GM21390 (cell line): ENCODE measurements at regions not wholly inside any gene's neighbourhood (a gene's known extent, or its start where the extent isn't known, plus 50 kb on each side); places are given as distances from the start of the nearest gene placed in this dataset.

Experiments used
- ATAC-seq: cut with Tn5 transposase; IDR thresholded peaks from one replicate; pipeline ENCODE4 v1.9.1; 2021; ENCODE audit not compliant: unreplicated experiment

DNA sequence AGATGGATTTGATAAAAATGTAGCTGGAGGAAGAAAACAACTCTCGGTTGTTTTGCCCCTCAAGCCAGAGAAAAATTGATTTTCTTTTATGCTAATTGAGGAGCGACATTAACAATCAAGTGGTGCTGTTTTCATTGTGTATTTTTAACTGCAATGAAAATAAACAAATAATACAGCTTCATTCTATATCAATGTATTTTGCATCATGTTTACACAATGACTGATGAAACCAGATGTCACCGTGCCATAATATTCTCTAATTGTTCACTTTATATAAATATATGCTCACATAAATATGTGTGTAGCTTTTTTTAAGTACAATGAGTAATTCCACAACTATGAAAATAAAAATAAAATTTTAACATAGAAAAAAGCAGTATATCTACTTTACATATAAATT, 139.0 kb upstream of the PRDM9 start:
- ATAC-seq: no peak

DNA sequence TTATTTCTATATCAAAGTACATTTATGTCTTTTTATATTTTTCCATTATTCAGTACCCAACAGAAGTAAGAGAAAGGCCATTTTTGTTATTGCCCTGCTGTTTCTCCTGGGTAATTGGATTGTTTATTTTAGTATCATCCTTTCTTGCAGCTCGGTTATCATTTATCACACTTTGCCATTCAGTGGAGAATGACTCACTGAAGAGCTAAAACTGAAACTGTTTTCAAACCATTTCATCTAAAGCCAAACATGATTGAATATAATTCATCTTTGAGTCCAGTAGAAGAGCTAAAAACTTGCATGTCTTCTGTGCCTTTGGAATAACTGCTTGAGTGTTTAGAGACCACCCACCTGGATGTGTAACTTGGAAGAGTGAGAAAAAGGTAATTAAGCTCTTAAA, 139.5 kb upstream of the PRDM9 start:
- ATAC-seq: no peak

DNA sequence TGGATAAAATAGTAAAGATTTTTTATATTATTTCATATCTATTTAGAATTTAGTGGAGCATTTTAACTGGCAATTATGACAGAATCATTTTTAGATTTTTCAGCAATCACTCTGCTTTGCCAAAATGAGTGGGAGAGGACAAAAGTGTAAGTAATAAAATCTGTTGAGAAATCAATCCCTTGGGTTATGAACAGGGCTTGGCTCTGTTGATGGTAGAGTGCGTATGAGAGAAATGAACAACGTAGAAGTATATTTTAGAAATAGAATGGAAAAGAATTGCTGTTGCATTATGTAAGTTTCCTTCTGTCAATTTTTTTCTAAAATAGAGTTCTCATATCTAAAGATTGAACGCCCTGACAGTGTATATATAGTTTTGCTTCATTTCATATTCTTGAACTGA, 154.1 kb upstream of the PRDM9 start:
- ATAC-seq: no peak

GRCh38 chr5:23352446-23352845, 155.0 kb upstream of the PRDM9 start:
- no peak for ATAC-seq

GRCh38 chr5:23343121-23343520, 164.3 kb upstream of the PRDM9 start:
- no peak for ATAC-seq

- ATAC-seq: no peak
Observed at GRCh38 chr5:23332650-23333251, 174.7 kb upstream of the PRDM9 start.

DNA sequence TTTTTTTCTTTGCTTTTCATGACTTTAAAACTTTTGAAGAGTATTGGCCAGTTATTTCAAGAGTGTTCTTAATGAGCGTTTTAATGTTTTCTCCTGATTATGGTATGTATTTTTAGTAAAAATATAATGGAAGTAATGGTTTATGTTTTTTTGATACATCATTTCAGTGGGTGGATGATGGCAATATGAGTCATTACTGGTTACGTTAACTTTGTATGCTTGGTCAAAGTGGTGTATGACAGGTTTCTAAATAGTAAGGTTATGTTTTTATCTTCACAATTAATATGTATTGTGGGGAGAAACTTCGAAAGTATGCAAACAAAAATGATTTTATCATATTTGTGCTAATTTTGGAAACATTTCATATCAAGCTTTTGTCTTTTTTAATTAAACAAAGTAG, 176.7 kb upstream of the PRDM9 start:
- no peak for ATAC-seq

DNA sequence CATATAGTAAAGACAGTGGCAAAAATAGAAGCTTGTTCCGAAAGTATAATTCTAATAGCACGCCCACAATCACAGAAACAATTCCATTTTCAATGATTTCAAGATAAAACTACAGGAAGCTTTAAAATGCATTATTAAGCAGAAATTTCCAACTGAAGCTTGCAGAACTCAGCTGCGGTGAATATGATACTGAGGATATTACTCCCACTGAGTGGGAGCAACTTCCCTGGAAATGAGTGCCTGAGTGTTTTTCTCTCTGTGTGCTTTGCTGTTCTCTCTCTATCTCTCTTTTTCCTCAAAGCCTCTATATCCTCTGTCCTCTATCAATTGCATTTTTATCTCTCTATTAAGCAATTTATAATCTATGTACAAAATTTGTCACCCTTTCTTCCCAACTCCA, 187.5 kb upstream of the PRDM9 start:
- no peak for ATAC-seq

GRCh38 chr5:23318960-23319359, 188.4 kb upstream of the PRDM9 start:
- no peak for ATAC-seq

DNA sequence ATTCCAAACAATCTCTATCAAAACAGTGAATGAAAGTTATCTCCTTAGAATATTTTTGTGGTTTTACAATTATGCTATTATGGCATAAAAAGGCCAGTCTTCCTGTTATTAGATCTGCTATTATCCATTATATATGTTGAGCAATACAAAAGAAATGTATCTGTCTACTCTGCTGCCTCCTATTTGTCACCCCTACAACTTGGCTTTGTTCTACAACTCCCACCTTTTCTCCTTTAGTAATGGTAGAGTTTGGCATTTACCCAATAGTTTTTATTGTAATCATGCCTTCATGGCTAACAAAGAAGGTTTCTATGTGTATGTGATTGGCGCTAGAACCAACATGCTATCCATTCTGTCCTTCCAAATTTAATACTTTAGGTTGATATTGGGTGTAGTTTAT, 189.2 kb upstream of the PRDM9 start:
- ATAC-seq: no peak

GRCh38 chr5:23316060-23316591, 191.3 kb upstream of the PRDM9 start:
- ATAC-seq: no peak

DNA sequence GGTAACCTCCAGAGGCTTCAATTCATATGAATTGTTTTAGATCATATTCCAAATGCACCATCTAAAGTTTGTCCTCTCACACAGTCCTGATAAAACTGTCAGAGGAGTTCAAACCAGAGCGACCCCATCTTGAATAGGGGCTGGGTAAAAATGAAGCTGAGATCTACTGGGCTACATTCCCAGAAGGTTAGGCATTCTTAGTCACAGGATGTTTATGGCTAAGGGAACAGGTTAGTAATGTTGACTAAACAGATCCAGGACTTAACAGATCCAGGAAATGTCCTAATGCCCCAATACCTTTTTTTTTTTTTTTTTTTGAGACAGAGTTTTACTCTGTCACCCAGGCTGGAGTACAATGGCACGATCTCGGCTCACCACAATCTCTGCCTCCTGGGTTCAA, 192.6 kb upstream of the PRDM9 start:
- ATAC-seq: no peak

DNA sequence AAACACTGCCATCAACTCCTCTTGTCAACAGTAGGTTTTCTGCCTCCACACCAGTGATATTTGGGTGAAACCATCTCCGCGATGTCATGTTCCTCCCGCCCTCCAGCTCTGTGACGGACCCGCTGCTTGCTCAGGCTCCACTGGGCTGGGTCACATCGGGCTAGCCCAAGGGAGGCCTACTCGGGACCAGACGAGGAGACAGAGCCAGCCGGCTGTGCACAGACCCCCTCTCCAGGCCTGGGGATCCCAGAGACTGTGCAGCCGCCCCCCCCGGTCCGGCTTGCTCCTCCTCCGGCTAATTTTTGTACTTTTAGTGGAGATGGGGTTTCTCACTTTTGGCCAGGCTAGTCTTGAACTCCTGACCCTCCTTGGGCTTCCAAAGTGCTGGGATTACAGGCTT, 202.4 kb upstream of the PRDM9 start:
- ATAC-seq: no peak

DNA sequence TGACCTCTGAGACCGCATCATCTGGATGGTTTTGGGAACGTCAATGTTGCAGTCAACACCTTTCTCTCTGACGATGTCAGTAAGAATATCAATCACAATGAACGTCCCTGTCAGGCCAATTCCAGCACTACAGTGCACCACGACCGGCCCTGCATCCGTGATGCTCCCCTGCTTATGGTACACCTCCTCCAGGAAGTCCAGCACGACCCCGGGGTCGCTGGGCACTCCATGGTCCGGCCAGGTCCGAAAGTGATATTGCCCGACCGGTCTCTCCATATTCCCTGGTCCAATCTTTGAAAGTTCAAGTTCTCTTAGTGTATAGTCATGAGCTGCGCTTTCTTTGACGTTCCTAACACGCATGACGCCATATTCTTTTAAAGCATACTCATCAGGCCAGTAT, 203.6 kb upstream of the PRDM9 start:
- no peak for ATAC-seq

- no peak for ATAC-seq
Observed at GRCh38 chr5:23303435-23303834, 204.0 kb upstream of the PRDM9 start.

GRCh38 chr5:23302438-23302837, 205.0 kb upstream of the PRDM9 start:
- ATAC-seq: no peak

DNA sequence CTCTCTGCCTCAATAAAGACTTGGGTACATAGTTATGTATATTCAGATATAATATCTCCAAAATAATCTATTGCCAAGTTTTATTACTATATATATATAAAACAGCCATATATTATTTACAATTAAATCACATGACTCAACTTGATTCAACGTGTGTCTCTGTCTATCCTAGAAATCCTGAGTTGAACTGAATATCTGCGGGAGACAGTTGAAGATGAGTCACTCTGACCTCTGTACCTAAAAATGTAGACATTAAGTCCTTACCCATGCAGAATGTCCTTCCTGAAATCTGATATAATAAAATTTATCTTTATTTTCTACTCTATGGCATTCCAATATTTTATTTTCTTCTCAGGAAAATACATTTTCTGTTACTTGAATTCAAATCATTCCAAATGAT, 218.2 kb upstream of the PRDM9 start:
- no peak for ATAC-seq

DNA sequence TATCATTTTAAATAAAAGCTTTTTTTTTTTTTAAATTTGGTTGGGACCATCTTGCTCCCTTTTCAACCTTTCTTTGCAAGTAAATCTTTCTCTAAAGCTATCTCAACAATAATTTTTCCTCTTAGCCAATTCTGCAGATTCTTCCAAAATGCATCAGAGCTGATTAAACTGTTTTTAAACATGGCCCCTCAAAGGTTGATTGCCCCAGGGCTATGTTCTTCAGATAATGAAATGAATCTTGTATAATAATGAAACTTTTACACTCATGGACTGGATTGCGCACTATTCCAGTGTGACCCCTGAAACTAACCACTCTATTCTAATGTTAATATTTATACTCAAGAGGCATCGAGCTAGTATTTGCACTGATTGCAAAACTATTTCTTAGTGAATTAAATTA, 222.8 kb upstream of the PRDM9 start:
- no peak for ATAC-seq

GRCh38 chr5:23274171-23274570, 233.2 kb upstream of the PRDM9 start:
- ATAC-seq: no peak

DNA sequence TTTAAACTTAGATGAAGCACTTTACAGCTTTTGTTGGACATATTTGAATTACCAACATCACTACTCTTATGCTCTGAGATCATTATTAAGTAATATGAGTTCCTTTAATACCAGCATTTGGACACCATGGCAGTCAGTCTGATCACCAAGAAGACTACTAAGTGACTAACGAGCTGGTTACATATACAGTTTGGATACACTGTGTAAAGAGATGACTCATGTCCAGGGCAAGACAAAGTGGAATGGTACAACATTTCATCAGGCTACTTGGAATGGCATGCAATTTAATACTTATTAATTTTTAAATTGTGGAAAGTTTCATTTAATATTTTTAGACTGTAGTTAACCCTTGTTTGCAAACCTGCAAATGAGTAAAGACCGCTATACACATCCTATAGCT, 237.4 kb upstream of the PRDM9 start:
- ATAC-seq: no peak

DNA sequence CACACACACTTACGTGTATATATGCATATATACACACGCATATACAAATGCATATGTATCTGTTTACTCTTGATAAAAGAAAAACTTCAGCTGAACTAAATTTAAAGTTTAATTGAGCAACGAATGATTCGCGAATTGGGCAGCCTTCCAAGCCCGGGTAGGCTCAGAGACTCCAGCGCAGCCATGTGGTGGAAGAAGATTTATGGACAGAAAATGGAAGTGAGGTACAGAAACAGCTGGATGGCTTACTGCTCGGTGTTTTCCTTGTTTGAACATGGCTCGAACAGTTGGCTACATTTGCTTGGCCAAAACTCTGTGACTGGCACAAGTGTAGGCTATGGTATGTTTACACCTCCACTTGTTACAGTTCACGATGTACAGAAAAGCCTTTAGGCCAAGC, 239.3 kb upstream of the PRDM9 start:
- no peak for ATAC-seq

DNA sequence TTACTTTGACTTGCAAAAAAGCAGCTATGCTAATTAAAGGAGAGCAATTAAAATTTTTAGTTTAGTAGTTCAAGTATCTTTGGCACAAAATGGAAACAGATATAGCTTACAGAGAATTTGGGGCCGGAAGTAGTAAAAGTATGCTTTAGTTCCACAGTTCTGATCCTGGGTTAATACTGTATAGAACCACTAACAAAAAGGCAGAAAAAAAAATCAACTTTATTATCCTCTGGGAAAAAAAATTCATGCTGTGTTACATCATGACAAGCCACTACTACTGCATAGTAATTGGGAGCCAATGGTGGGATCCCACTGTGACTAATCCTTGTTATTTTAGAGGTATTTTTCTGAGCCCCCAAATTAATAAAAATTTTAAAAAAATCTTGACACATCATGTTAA, 246.8 kb upstream of the PRDM9 start:
- no peak for ATAC-seq

GRCh38 chr5:23257656-23258055, 249.8 kb upstream of the PRDM9 start:
- no peak for ATAC-seq
